Peyer's patch (tissue), 4 donors: ENCODE measurements at regions not wholly inside any gene's neighbourhood (a gene's known extent, or its start where the extent isn't known, plus 50 kb on each side); places are given as distances from the start of the nearest gene placed in this dataset.

Experiments
- CTCF ChIP-seq, 6 experiments: fragments of 450-650 bp in 4 of 6; fragments of 200-600 bp in 2 of 6; sonication (generic) in 1 of 6; IDR thresholded peaks; one replicate each; pipeline ENCODE4 v1.5.1; 2017 to 2019; ENCODE audit warnings: antibody characterized with exemption in 6 of 6, mild to moderate bottlenecking in 3 of 6, moderate library complexity in 1 of 6
- POLR2A ChIP-seq, 2 donors: fragments of 450-650 bp; IDR thresholded peaks; one replicate each; pipeline ENCODE4 v1.5.1; 2017; ENCODE audit warnings: antibody characterized with exemption in 2 of 2, mild to moderate bottlenecking in 2 of 2, moderate library complexity in 2 of 2

GRCh38 chr18:26686532-26686931 is 138.2 kb upstream of the KCTD1 start:
- no peak for TF ChIP-seq POLR2A (IDR thresholded peaks at IDR 0.05)
- TF ChIP-seq CTCF (IDR thresholded peaks at IDR 0.05): no peak
